HepG2 (cell line): ENCODE measurements at regions not wholly inside any gene's neighbourhood (a gene's known extent, or its start where the extent isn't known, plus 50 kb on each side); places are given as distances from the start of the nearest gene placed in this dataset.

Experiments used
- AFF4 ChIP-seq: sonication (generic); formaldehyde crosslinking; IDR thresholded peaks from 2 replicates; pipeline ENCODE4 v1.4.0; 2020; ENCODE audit warnings: missing genetic modification reagents
- BCL3 ChIP-seq: sonication (generic); formaldehyde crosslinking; IDR thresholded peaks from 2 replicates; pipeline ENCODE4 v1.5.1; 2020; ENCODE audit warnings: mild to moderate bottlenecking, missing genetic modification reagents, moderate library complexity
- BRCA1 ChIP-seq: sonication (generic); formaldehyde crosslinking; IDR thresholded peaks from 2 replicates; pipeline ENCODE4 v1.4.0; 2020; ENCODE audit warnings: missing genetic modification reagents
- KAT7 ChIP-seq: IDR thresholded peaks from 2 replicates; pipeline ENCODE4 v1.6.1; 2018; ENCODE audit warnings: borderline replicate concordance, missing compliant biosample characterization
- NRL ChIP-seq: sonication (generic); formaldehyde crosslinking; IDR thresholded peaks from 2 replicates; pipeline ENCODE4 v1.5.0; 2020; ENCODE audit warnings: missing genetic modification reagents, mild to moderate bottlenecking, moderate library complexity, borderline replicate concordance
- REST ChIP-seq, 2 experiments: IDR thresholded peaks; 2 replicates each; pipeline ENCODE4 v1.6.1; 2011 to 2012; ENCODE audit warnings: low read length in 2 of 2, borderline replicate concordance in 1 of 2, low read depth in 1 of 2, mild to moderate bottlenecking in 1 of 2, moderate library complexity in 1 of 2
- RNF2 ChIP-seq: fragments of 450-650 bp; conservative IDR thresholded peaks from 2 replicates; pipeline ENCODE4 v1.6.1; 2016; ENCODE audit warnings: low read depth
- ZBTB33 ChIP-seq: sonication (generic); formaldehyde crosslinking; IDR thresholded peaks from 2 replicates; pipeline ENCODE4 v1.4.0; 2020; ENCODE audit warnings: missing genetic modification reagents
- ZNF362 ChIP-seq: sonication (generic); formaldehyde crosslinking; IDR thresholded peaks from 2 replicates; pipeline ENCODE4 v1.4.0; 2020; ENCODE audit warnings: missing genetic modification reagents, mild to moderate bottlenecking, borderline replicate concordance
- ZNF687 ChIP-seq: sonication (generic); formaldehyde crosslinking; IDR thresholded peaks from 2 replicates; pipeline ENCODE4 v1.5.1; 2020; ENCODE audit warnings: mild to moderate bottlenecking, missing genetic modification reagents, moderate library complexity

- TF ChIP-seq KAT7 (CRISPR knock-in tag) (no peak), RNF2 (no peak), ZBTB33 (no peak), REST (IDR thresholded peaks at IDR 0.05; ENCODE audit: borderline replicate concordance in 1 of 2, low read depth in 1 of 2, low read length in 2 of 2) (no peak), AFF4 (CRISPR knock-in tag) (no peak), ZNF687 (CRISPR knock-in tag) (no peak), BRCA1 (CRISPR knock-in tag) (no peak), ZNF362 (CRISPR knock-in tag) (no peak), NRL (CRISPR knock-in tag) (no peak), BCL3 (CRISPR knock-in tag) (no peak)
Observed at GRCh38 chr3:181915551-181915950, 203.8 kb downstream of the SOX2 start.
